ENCODE measurements at regions not wholly inside any gene's neighbourhood (a gene's known extent, or its start where the extent isn't known, plus 50 kb on each side); places are given as distances from the start of the nearest gene placed in this dataset.

DNA sequence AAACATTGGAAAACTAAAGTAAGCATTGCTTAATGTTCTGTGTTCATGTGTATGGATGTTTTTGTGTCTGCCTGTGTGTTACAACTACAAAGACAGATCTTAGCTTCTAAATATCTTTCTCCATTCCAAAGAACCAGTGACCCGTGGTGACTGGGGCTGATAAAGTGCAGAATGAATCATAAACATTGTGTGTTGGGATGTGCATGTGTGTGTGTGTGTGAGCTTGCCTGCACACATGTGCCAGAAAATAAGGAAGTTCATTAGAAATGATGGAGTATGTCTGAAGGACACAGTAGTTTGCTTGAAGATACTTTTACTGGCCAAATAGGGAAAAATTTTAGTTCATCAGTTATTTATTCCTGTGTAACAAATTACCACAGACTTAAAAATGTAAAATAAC is 756.6 kb upstream of the CELF4 start:
- Histone ChIP-seq H4K5ac (ENCODE audit: insufficient read length, low read depth, low read length) (no peak overlapping the region), H3K23ac (ENCODE audit: insufficient read length) (no peak overlapping the region), H2BK120ac (replicated peaks; ENCODE audit: low read depth, low read length) (no peak overlapping the region), H3K36me3 (ENCODE audit: control insufficient read depth in 2 of 4, insufficient read depth in 4 of 4, low read length in 3 of 4) (no peaks in the 10 kb centered on the region), H3K79me2 (ENCODE audit: control insufficient read depth in 1 of 2, insufficient read depth in 2 of 2, low read length in 2 of 2) (no peaks in the 10 kb centered on the region), H3K79me1 (ENCODE audit: low read depth, low read length) (no peaks in the 10 kb centered on the region), H3K27ac (ENCODE audit: low read depth, low read length) (no peak overlapping the region), H3K9ac (replicated peaks in 1 of 4; ENCODE audit: extremely low read depth in 1 of 4, low read depth in 3 of 4, low read length in 3 of 4) (no peak overlapping the region), H3K23me2 (ENCODE audit: low read depth, low read length) (no peaks in the 10 kb centered on the region), H4K91ac (replicated peaks; ENCODE audit: insufficient read length, low read length) (no peak overlapping the region), H3K14ac (ENCODE audit: insufficient read length) (no peak overlapping the region), H3K56ac (replicated peaks; ENCODE audit: insufficient read length, low read depth, low read length) (no peak overlapping the region), H2BK12ac (ENCODE audit: low read depth, low read length) (no peak overlapping the region), H3K18ac (ENCODE audit: extremely low read depth, low read length) (no peak overlapping the region), H4K8ac (ENCODE audit: extremely low read depth, insufficient read depth, low read length) (no peak overlapping the region), H2BK5ac (ENCODE audit: low read depth, low read length) (no peak overlapping the region), H2BK15ac (ENCODE audit: low read length) (no peak overlapping the region), H3K27me3 (replicated peaks in 1 of 4; ENCODE audit: control insufficient read depth in 3 of 4, extremely low read depth in 1 of 4, insufficient read depth in 3 of 4, low read length in 3 of 4) (no peaks in the 10 kb centered on the region), H2BK20ac (ENCODE audit: low read length) (no peak overlapping the region), H3K4ac (replicated peaks; ENCODE audit: insufficient read length, low read depth, low read length) (no peak overlapping the region), H3K4me3 (ENCODE audit: extremely low read depth in 1 of 4, insufficient read depth in 2 of 4, low read depth in 3 of 4, low read length in 4 of 4) (no peak overlapping the region), H3K4me2 (ENCODE audit: insufficient read depth in 1 of 2, low read depth in 2 of 2, low read length in 2 of 2) (no peak overlapping the region), H3K4me1 (replicated peaks in 1 of 4; ENCODE audit: control insufficient read depth in 3 of 4, insufficient read depth in 4 of 4, low read length in 3 of 4) (no peaks in the 10 kb centered on the region), H4K20me1 (replicated peaks in 1 of 2; ENCODE audit: control insufficient read depth in 1 of 2, insufficient read depth in 2 of 2, low read length in 2 of 2) (no peaks in the 10 kb centered on the region), H2AK5ac (ENCODE audit: low read depth, low read length) (no peak overlapping the region), H2AFZ (ENCODE audit: low read length) (no peak overlapping the region), H3K9me3 (ENCODE audit: insufficient read depth in 2 of 2, low read depth in 1 of 2, low read length in 1 of 2) (no peaks in the 10 kb centered on the region)
- ChIA-PET POLR2A (ENCODE audit: partially characterized antibody) (no interaction called here), CTCF (ENCODE audit: partially characterized antibody) (no interaction called here)
- DNase-seq (ENCODE audit: low read depth in 1 of 2, low spot score in 2 of 2) (no peak), FAIRE-seq (no peak)
- WGBS, 2 experiments (ENCODE audit: extremely low coverage in 1 of 2, insufficient coverage in 1 of 2, insufficient read length in 1 of 2, insufficient replicate concordance in 2 of 2, low coverage in 1 of 2, low lambda C conversion rate in 2 of 2, missing lambda C conversion rate in 1 of 2): 96% methylated on average over 1 of the region's 1 CpG; no CpG with 5 or more reads in 1 of the 2 experiments
- no peak for TF ChIP-seq BACH1 (IDR thresholded peaks at IDR 0.05; ENCODE audit: low read length)
- TF ChIP-seq, protein P1, sequence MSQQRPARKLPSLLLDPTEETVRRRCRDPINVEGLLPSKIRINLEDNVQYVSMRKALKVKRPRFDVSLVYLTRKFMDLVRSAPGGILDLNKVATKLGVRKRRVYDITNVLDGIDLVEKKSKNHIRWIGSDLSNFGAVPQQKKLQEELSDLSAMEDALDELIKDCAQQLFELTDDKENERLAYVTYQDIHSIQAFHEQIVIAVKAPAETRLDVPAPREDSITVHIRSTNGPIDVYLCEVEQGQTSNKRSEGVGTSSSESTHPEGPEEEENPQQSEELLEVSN (IDR thresholded peaks at IDR 0.05): no peak
- TF ChIP-seq RNF2 (IDR thresholded peaks at IDR 0.05; ENCODE audit: borderline replicate concordance, low read depth, low read length, missing control alignments, poor library complexity, severe bottlenecking): no peak
- no peak for TF ChIP-seq CHD1 (IDR thresholded peaks at IDR 0.05; ENCODE audit: low read depth, low read length)
- TF ChIP-seq, protein P2, sequence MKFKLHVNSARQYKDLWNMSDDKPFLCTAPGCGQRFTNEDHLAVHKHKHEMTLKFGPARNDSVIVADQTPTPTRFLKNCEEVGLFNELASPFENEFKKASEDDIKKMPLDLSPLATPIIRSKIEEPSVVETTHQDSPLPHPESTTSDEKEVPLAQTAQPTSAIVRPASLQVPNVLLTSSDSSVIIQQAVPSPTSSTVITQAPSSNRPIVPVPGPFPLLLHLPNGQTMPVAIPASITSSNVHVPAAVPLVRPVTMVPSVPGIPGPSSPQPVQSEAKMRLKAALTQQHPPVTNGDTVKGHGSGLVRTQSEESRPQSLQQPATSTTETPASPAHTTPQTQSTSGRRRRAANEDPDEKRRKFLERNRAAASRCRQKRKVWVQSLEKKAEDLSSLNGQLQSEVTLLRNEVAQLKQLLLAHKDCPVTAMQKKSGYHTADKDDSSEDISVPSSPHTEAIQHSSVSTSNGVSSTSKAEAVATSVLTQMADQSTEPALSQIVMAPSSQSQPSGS (IDR thresholded peaks at IDR 0.05; ENCODE audit: low read length): no peak
- no peak for TF ChIP-seq JUN (IDR thresholded peaks at IDR 0.05; ENCODE audit: low read depth, low read length)
- TF ChIP-seq TAF1 (IDR thresholded peaks at IDR 0.05; ENCODE audit: low read depth, low read length): no peak
- TF ChIP-seq SP2 (IDR thresholded peaks at IDR 0.05; ENCODE audit: low read length): no peak

Data from H1 (cell line).